ENCODE measurements at regions not wholly inside any gene's neighbourhood (a gene's known extent, or its start where the extent isn't known, plus 50 kb on each side); places are given as distances from the start of the nearest gene placed in this dataset.

- TF ChIP-seq ZNF70 (CRISPR knock-in tag; IDR thresholded peaks at IDR 0.05): no peak
- TF ChIP-seq TOX (CRISPR knock-in tag; IDR thresholded peaks at IDR 0.05; ENCODE audit: borderline replicate concordance): no peak
- no peak for TF ChIP-seq SNAI2 (CRISPR knock-in tag; IDR thresholded peaks at IDR 0.05)
- no peak for TF ChIP-seq POU6F1 (CRISPR knock-in tag; IDR thresholded peaks at IDR 0.05; ENCODE audit: borderline replicate concordance, low read depth)
- no peak for TF ChIP-seq ZFP3 (CRISPR knock-in tag; IDR thresholded peaks at IDR 0.05)
- no peak for TF ChIP-seq ZC3H10 (CRISPR knock-in tag; IDR thresholded peaks at IDR 0.05)
- TF ChIP-seq PPARA (CRISPR knock-in tag; IDR thresholded peaks at IDR 0.05; ENCODE audit: borderline replicate concordance): no peak
- no peak for TF ChIP-seq ZNF8 (CRISPR knock-in tag; IDR thresholded peaks at IDR 0.05)
- TF ChIP-seq OSR1 (CRISPR knock-in tag; IDR thresholded peaks at IDR 0.05): no peak
- TF ChIP-seq BACH2 (CRISPR knock-in tag; IDR thresholded peaks at IDR 0.05; ENCODE audit: borderline replicate concordance): no peak
- TF ChIP-seq CSRNP3 (CRISPR knock-in tag; IDR thresholded peaks at IDR 0.05): no peak
- no peak for TF ChIP-seq GLIS3 (CRISPR knock-in tag; IDR thresholded peaks at IDR 0.05)
- TF ChIP-seq ISL1 (CRISPR knock-in tag; IDR thresholded peaks at IDR 0.05): no peak
- no peak for ATAC-seq
These were observed 457.5 kb downstream of the KIF4B start for GRCh38 chr5:155471027-155471426.

- no peak for ATAC-seq
These were observed 459.2 kb downstream of the KIF4B start for GRCh38 chr5:155472780-155473179.

More at GRCh38 chr5:155472780-155473179, 459.2 kb downstream of the KIF4B start:
- TF ChIP-seq ZNF8 (CRISPR knock-in tag; IDR thresholded peaks at IDR 0.05) (no peak), ZNF565 (CRISPR knock-in tag; conservative IDR thresholded peaks at IDR 0.05; ENCODE audit: low read depth) (no peak), CSRNP3 (CRISPR knock-in tag; IDR thresholded peaks at IDR 0.05) (no peak), GLIS3 (CRISPR knock-in tag; IDR thresholded peaks at IDR 0.05) (no peak), PATZ1 (CRISPR knock-in tag; IDR thresholded peaks at IDR 0.05; ENCODE audit: borderline replicate concordance) (no peak), RARB (CRISPR knock-in tag; IDR thresholded peaks at IDR 0.05) (no peak), ISL1 (CRISPR knock-in tag; IDR thresholded peaks at IDR 0.05) (no peak), ZNF70 (CRISPR knock-in tag; IDR thresholded peaks at IDR 0.05) (no peak), CREB5 (CRISPR knock-in tag; IDR thresholded peaks at IDR 0.05; ENCODE audit: low read depth) (no peak), POU6F1 (CRISPR knock-in tag; IDR thresholded peaks at IDR 0.05; ENCODE audit: borderline replicate concordance, low read depth) (no peak), TOX (CRISPR knock-in tag; IDR thresholded peaks at IDR 0.05; ENCODE audit: borderline replicate concordance) (no peak), BACH2 (CRISPR knock-in tag; IDR thresholded peaks at IDR 0.05; ENCODE audit: borderline replicate concordance) (no peak), TCF4 (CRISPR knock-in tag; IDR thresholded peaks at IDR 0.05; ENCODE audit: borderline replicate concordance) (no peak), ZFP3 (CRISPR knock-in tag; IDR thresholded peaks at IDR 0.05) (no peak), SNAI2 (CRISPR knock-in tag; IDR thresholded peaks at IDR 0.05) (no peak), CSDC2 (CRISPR knock-in tag; IDR thresholded peaks at IDR 0.05) (no peak)

Data from SK-N-SH treated with all-trans-retinoic acid at 6 μM for 48 hours (cell line).